ENCODE measurements at regions not wholly inside any gene's neighbourhood (a gene's known extent, or its start where the extent isn't known, plus 50 kb on each side); places are given as distances from the start of the nearest gene placed in this dataset.

GRCh38 chr2:221997683-221998082, 301.1 kb downstream of the PAX3 start:
- no peak for TF ChIP-seq CTBP2 (IDR thresholded peaks at IDR 0.05; ENCODE audit: borderline replicate concordance, insufficient read depth, insufficient read length, low read length)
- TF ChIP-seq GTF2F1 (IDR thresholded peaks at IDR 0.05; ENCODE audit: borderline replicate concordance, low read depth, low read length) = no peak
- TF ChIP-seq MAFK (IDR thresholded peaks at IDR 0.05; ENCODE audit: low read depth, low read length) = no peak
- no peak for TF ChIP-seq SP2 (IDR thresholded peaks at IDR 0.05; ENCODE audit: low read length)
- TF ChIP-seq KDM4A (IDR thresholded peaks at IDR 0.05; ENCODE audit: low read depth, low read length, severe bottlenecking) = no peak
- TF ChIP-seq TBP (IDR thresholded peaks at IDR 0.05; ENCODE audit: low read depth, low read length) = no peak
- TF ChIP-seq RAD21 (IDR thresholded peaks at IDR 0.05 in 1 of 2, conservative IDR thresholded peaks at IDR 0.05 in 1 of 2; ENCODE audit: low read depth in 2 of 2, low read length in 2 of 2) = no peak
- TF ChIP-seq E2F6 (IDR thresholded peaks at IDR 0.05) = no peak
- TF ChIP-seq CBX8 (IDR thresholded peaks at IDR 0.05; ENCODE audit: borderline replicate concordance, low read depth, low read length) = no peak
- no peak for TF ChIP-seq RBBP5 (IDR thresholded peaks at IDR 0.05; ENCODE audit: borderline replicate concordance, low read depth, low read length)
- no peak for TF ChIP-seq GABPA (IDR thresholded peaks at IDR 0.05; ENCODE audit: borderline replicate concordance, insufficient read depth, low read length)
- no peak for TF ChIP-seq JUND (IDR thresholded peaks at IDR 0.05; ENCODE audit: low read length)
- no peak for TF ChIP-seq MAX (IDR thresholded peaks at IDR 0.05)
- Histone ChIP-seq H3K23ac (ENCODE audit: insufficient read length) (no peak overlapping the region), H3K4ac (replicated peaks; ENCODE audit: insufficient read length, low read depth, low read length) (no peak overlapping the region), H4K20me1 (replicated peaks in 1 of 2; ENCODE audit: control insufficient read depth in 1 of 2, insufficient read depth in 2 of 2, low read length in 2 of 2) (no peaks in the 10 kb centered on the region), H3K4me3 (ENCODE audit: extremely low read depth in 1 of 4, insufficient read depth in 2 of 4, low read depth in 3 of 4, low read length in 4 of 4) (no peak overlapping the region), H4K5ac (ENCODE audit: insufficient read length, low read depth, low read length) (no peak overlapping the region), H3K36me3 (ENCODE audit: control insufficient read depth in 2 of 4, insufficient read depth in 4 of 4, low read length in 3 of 4) (no peaks in the 10 kb centered on the region), H2BK12ac (ENCODE audit: low read depth, low read length) (no peak overlapping the region), H3K79me2 (ENCODE audit: control insufficient read depth in 1 of 2, insufficient read depth in 2 of 2, low read length in 2 of 2) (no peaks in the 10 kb centered on the region), H2BK5ac (ENCODE audit: low read depth, low read length) (no peak overlapping the region), H4K91ac (replicated peaks; ENCODE audit: insufficient read length, low read length) (no peak overlapping the region), H3K23me2 (ENCODE audit: low read depth, low read length) (no peaks in the 10 kb centered on the region; the same call in 1 of the 2 replicates), H2BK120ac (replicated peaks; ENCODE audit: low read depth, low read length) (no peak overlapping the region), H3K56ac (replicated peaks; ENCODE audit: insufficient read length, low read depth, low read length) (no peak overlapping the region), H3K9ac (replicated peaks in 1 of 4; ENCODE audit: extremely low read depth in 1 of 4, low read depth in 3 of 4, low read length in 3 of 4) (no peak overlapping the region), H3K4me1 (replicated peaks in 1 of 4; ENCODE audit: control insufficient read depth in 3 of 4, insufficient read depth in 4 of 4, low read length in 3 of 4) (no peaks in the 10 kb centered on the region), H2AFZ (ENCODE audit: low read length) (no peak overlapping the region), H4K8ac (ENCODE audit: extremely low read depth, insufficient read depth, low read length) (no peak overlapping the region; the same call in 1 of the 2 replicates), H3K18ac (ENCODE audit: extremely low read depth, low read length) (no peak overlapping the region), H3K79me1 (ENCODE audit: low read depth, low read length) (no peaks in the 10 kb centered on the region), H3K27me3 (replicated peaks in 1 of 4; ENCODE audit: control insufficient read depth in 3 of 4, extremely low read depth in 1 of 4, insufficient read depth in 3 of 4, low read length in 3 of 4) (no peaks in the 10 kb centered on the region), H3K9me3 (ENCODE audit: insufficient read depth in 2 of 2, low read depth in 1 of 2, low read length in 1 of 2) (no peaks in the 10 kb centered on the region), H3K14ac (ENCODE audit: insufficient read length) (no peak overlapping the region), H2AK5ac (ENCODE audit: low read depth, low read length) (no peak overlapping the region), H3K4me2 (ENCODE audit: insufficient read depth in 1 of 2, low read depth in 2 of 2, low read length in 2 of 2) (no peak overlapping the region), H3K27ac (ENCODE audit: low read depth, low read length) (no peak overlapping the region), H2BK20ac (ENCODE audit: low read length) (no peak overlapping the region), H2BK15ac (ENCODE audit: low read length) (no peak overlapping the region)
- WGBS, 2 experiments (ENCODE audit: extremely low coverage in 1 of 2, insufficient coverage in 1 of 2, insufficient read length in 1 of 2, insufficient replicate concordance in 2 of 2, low coverage in 1 of 2, low lambda C conversion rate in 2 of 2, missing lambda C conversion rate in 1 of 2) = 90% methylated on average over 1 of the region's 1 CpG; no CpG with 5 or more reads in 1 of the 2 experiments
- ChIA-PET POLR2A (ENCODE audit: partially characterized antibody) (no interaction called here), CTCF (ENCODE audit: partially characterized antibody) (interaction anchor here (0.7 to 1.6 kb wide), 4 partner anchors 14 to 58 kb away, joined by 3 to 8 read pairs (median 4); no protein-coding TSS in a partner anchor)
- no peak for DNase-seq (ENCODE audit: low read depth in 1 of 2, low spot score in 2 of 2)
- FAIRE-seq = no peak

Data from H1 (cell line).